K562 (cell line): ENCODE measurements at regions not wholly inside any gene's neighbourhood (a gene's known extent, or its start where the extent isn't known, plus 50 kb on each side); places are given as distances from the start of the nearest gene placed in this dataset.

ENCODE experiments used
- ATAC-seq: fragments of 200-7000 bp; cut with Tn5 transposase; 3 replicates; pipeline ENCODE4 v1.9.1; 2020; ENCODE audit warnings: moderate library complexity
- BruUV-seq: library from RNA; stranded (reverse); fragments of 400-500 nt; replicated peaks from 2 replicates; lab custom pipeline; 2021; lab: Mats Ljungman, UMichigan
- CTCF ChIA-PET: fragments of 300-600 bp; formaldehyde crosslinking; extraction: SDS; loops from one replicate; lab custom pipeline; 2021; ENCODE audit warnings: low intra/inter-chr PET ratio; lab: Yijun Ruan, JAX
- POLR2A ChIA-PET: fragments of 300-600, 350-650 bp; sonication (Branson Sonifier 250); formaldehyde crosslinking; extraction: SDS; loops from one replicate; lab custom pipeline; 2021; ENCODE audit warnings: antibody characterized with exemption, inconsistent platforms; lab: Yijun Ruan, JAX
- DNase-seq, 4 experiments: peaks; one replicate each; pipeline versions ENCODE4 v3.0.0 to v3.0.0-alpha.2; 2011 to 2018; ENCODE audit warnings: low spot score in 3 of 4, mixed read lengths in 3 of 4; ENCODE audit errors: extremely low read depth in 1 of 4
- FAIRE-seq: peaks from 2 replicates; lab custom pipeline; 2011; peaks lifted over from hg19 to GRCh38; lab: Jason Lieb, UNC
- H2AFZ ChIP-seq: 2 replicates; pipeline ENCODE4 v1.6.0; 2011; ENCODE audit warnings: low read depth, low read length, control low read depth, inconsistent platforms
- H3K27ac ChIP-seq: fragments of 200-600 bp; 3 replicates; pipeline ENCODE4 v1.8.0; 2011; ENCODE audit warnings: low read depth, mild to moderate bottlenecking, control low read depth, inconsistent platforms, low read length, moderate library complexity, mixed read lengths; ENCODE audit errors: extremely low read depth
- H3K27me3 ChIP-seq, 2 experiments: fragments of 300-600 bp in 1 of 2; 2 replicates in 1 of 2; 3 replicates in 1 of 2; pipeline versions ENCODE4 v1.6.0 to v1.8.0; 2011; ENCODE audit warnings: inconsistent platforms in 2 of 2, low read length in 2 of 2, mild to moderate bottlenecking in 1 of 2, mixed read lengths in 1 of 2, moderate library complexity in 1 of 2; ENCODE audit not compliant: control insufficient read depth in 2 of 2, insufficient read depth in 2 of 2
- H3K36me3 ChIP-seq: fragments of 300-600 bp; 3 replicates; pipeline ENCODE4 v1.8.0; 2011; ENCODE audit warnings: mild to moderate bottlenecking, low read length, inconsistent platforms; ENCODE audit not compliant: control insufficient read depth, insufficient read depth
- H3K4me1 ChIP-seq, 2 experiments: fragments of 200-600 bp in 1 of 2; replicated peaks in 1 of 2; 2 replicates in 1 of 2; 3 replicates in 1 of 2; pipeline versions ENCODE4 v1.5.1 to v1.8.0; 2011; ENCODE audit warnings: inconsistent platforms in 2 of 2, low read length in 2 of 2, mild to moderate bottlenecking in 1 of 2, mixed read lengths in 1 of 2, moderate library complexity in 1 of 2; ENCODE audit not compliant: control insufficient read depth in 2 of 2, insufficient read depth in 2 of 2
- H3K4me2 ChIP-seq: 2 replicates; pipeline ENCODE4 v1.6.1; 2011; ENCODE audit warnings: low read length, control low read depth, inconsistent platforms, mixed read lengths; ENCODE audit not compliant: insufficient read depth
- H3K4me3 ChIP-seq: fragments of 200-600 bp; sonication (generic), shearing (Covaris generic); 2 replicates; pipeline ENCODE4 v1.5.1; 2016; ENCODE audit warnings: control low read depth, inconsistent platforms
- H3K79me2 ChIP-seq: fragments of 200-600 bp; 3 replicates; pipeline ENCODE4 v1.8.0; 2011; ENCODE audit warnings: low read length, inconsistent platforms; ENCODE audit not compliant: control insufficient read depth, insufficient read depth
- H3K9ac ChIP-seq, 2 experiments: 2 replicates each; pipeline versions ENCODE4 v1.6.0 to v1.6.1; 2011; ENCODE audit warnings: low read depth in 2 of 2, low read length in 2 of 2, control low read depth in 1 of 2, inconsistent platforms in 1 of 2, mild to moderate bottlenecking in 1 of 2, mixed read lengths in 1 of 2; ENCODE audit not compliant: insufficient read depth in 1 of 2
- H3K9me1 ChIP-seq: one replicate; pipeline ENCODE4 v1.6.0; 2011; ENCODE audit warnings: inconsistent platforms, mild to moderate bottlenecking, low read length, moderate library complexity; ENCODE audit not compliant: control insufficient read depth, insufficient read depth
- H3K9me3 ChIP-seq: replicated peaks from 2 replicates; pipeline ENCODE4 v1.5.1; 2011; ENCODE audit warnings: low read depth, low read length, inconsistent platforms; ENCODE audit not compliant: control insufficient read depth, insufficient read depth
- H4K20me1 ChIP-seq: replicated peaks from 2 replicates; pipeline ENCODE4 v1.6.1; 2011; ENCODE audit warnings: low read length, inconsistent platforms, mixed read lengths; ENCODE audit not compliant: control insufficient read depth, insufficient read depth
- CEBPG ChIP-seq, 3 experiments: fragments of 200-800 bp in 1 of 3; sonication (Bioruptor generic) in 1 of 3; sonication (generic) in 1 of 3; formaldehyde crosslinking in 1 of 3; IDR thresholded peaks in 2 of 3; conservative IDR thresholded peaks in 1 of 3; 2 replicates each; pipeline versions ENCODE4 v1.6.1 to v1.8.0; 2016 to 2022; ENCODE audit warnings: missing compliant biosample characterization in 2 of 3, missing genetic modification characterization in 2 of 3, mild to moderate bottlenecking in 1 of 3, missing genetic modification reagents in 1 of 3
- DIDO1 ChIP-seq: fragments of 450-650 bp; IDR thresholded peaks from 2 replicates; pipeline ENCODE4 v1.6.1; 2016; ENCODE audit warnings: low read depth, missing biosample characterization, missing genetic modification characterization
- KDM2B ChIP-seq: fragments of 250-450 bp; sonication (Bioruptor Pico); IDR thresholded peaks from 2 replicates; pipeline ENCODE4 v1.8.0; 2021; ENCODE audit warnings: mild to moderate bottlenecking, moderate library complexity
- SREBF1 ChIP-seq: fragments of 150-350 bp; IDR thresholded peaks from 2 replicates; pipeline ENCODE4 v1.6.1; 2014; ENCODE audit warnings: antibody characterized with exemption, low read depth, low read length, borderline replicate concordance
- ZNF121 ChIP-seq: sonication (generic); formaldehyde crosslinking; conservative IDR thresholded peaks from 2 replicates; pipeline ENCODE4 v1.8.0; 2022; ENCODE audit warnings: missing genetic modification reagents
- ZNF384 ChIP-seq: IDR thresholded peaks from 2 replicates; pipeline ENCODE4 v1.6.1; 2012; ENCODE audit warnings: low read depth, low read length, improper control_type of control experiment
- ZNF407 ChIP-seq: fragments of 450-650 bp; IDR thresholded peaks from 2 replicates; pipeline ENCODE4 v1.6.1; 2016; ENCODE audit warnings: low read depth
- WGBS: fragments of 100-300 bp; shearing (Covaris generic); methylation state at CpG from one replicate; pipeline ENCODE4 v1.1.6; 2016; ENCODE audit warnings: low coverage, mixed read lengths; ENCODE audit not compliant: insufficient coverage; ENCODE audit errors: missing lambda C conversion rate; 5-methylcytosine and 5-hydroxymethylcytosine counted together
- in situ Hi-C: fragments of 300-500 bp; cut with MboI; formaldehyde crosslinking; loops from 4 replicates; pipeline ENCODE4 v1.15.0; 2018; ENCODE audit warnings: inconsistent platforms, mixed read lengths
- intact Hi-C: fragments of 100-400 bp; cut with micrococcal nuclease; formaldehyde crosslinking; loops from 2 replicates; pipeline ENCODE4 v1.14.2; 2022

GRCh38 chr16:64136314-64136713, 985.5 kb downstream of the CDH11 start:
- H3K4me1 ChIP-seq: no peaks in the 10 kb centered on the region
- no peaks in the 10 kb centered on the region for H3K27me3 ChIP-seq
- no peaks in the 10 kb centered on the region for H4K20me1 ChIP-seq
- POLR2A ChIA-PET: no interaction called here
- WGBS: 6% methylated on average over 1 of the region's 1 CpG
- no peaks in the 10 kb centered on the region for H3K79me2 ChIP-seq
- H3K4me3 ChIP-seq: no peak overlapping the region
- H3K9me3 ChIP-seq: no peaks in the 10 kb centered on the region
- intact Hi-C loops (no loop called here), in situ Hi-C loops (no loop called here)
- no peak for ATAC-seq
- H3K27ac ChIP-seq: no peak overlapping the region
- no peak for TF ChIP-seq KDM2B (CRISPR knock-in tag)
- no peak for TF ChIP-seq SREBF1
- TF ChIP-seq ZNF121 (CRISPR knock-in tag): no peak
- TF ChIP-seq ZNF384: no peak
- no peak for TF ChIP-seq CEBPG (CRISPR knock-in tag; IDR thresholded peaks at IDR 0.05)
- TF ChIP-seq CEBPG (tag; conservative IDR thresholded peaks at IDR 0.05 in 1 of 2, IDR thresholded peaks at IDR 0.05 in 1 of 2): 0 out of 4 replicates have a peak, but pooled peaks of 1 of the 2 experiments have one; percentile 21
- TF ChIP-seq DIDO1: no peak
- TF ChIP-seq ZNF407: no peak
- no peaks in the 10 kb centered on the region for H3K9me1 ChIP-seq
- CTCF ChIA-PET: no interaction called here
- DNase-seq: no peak
- no peak overlapping the region for H3K4me2 ChIP-seq
- no peak overlapping the region for H2AFZ ChIP-seq
- FAIRE-seq: no peak
- no TSS peak for BruUV-seq
- no peak overlapping the region for H3K9ac ChIP-seq
- H3K36me3 ChIP-seq: no peaks in the 10 kb centered on the region
